GF-D8 (cell line): ENCODE measurements at regions not wholly inside any gene's neighbourhood (a gene's known extent, or its start where the extent isn't known, plus 50 kb on each side); places are given as distances from the start of the nearest gene placed in this dataset.
"Not testable (repeated sequence)": the region's sequence is repeated elsewhere in the genome, so short reads cannot be mapped to it uniquely, and the experiment has no call there.

Source experiments
- DNase-seq: peaks from one replicate; lab custom pipeline; 2025; lab: John Stamatoyannopoulos, UW

DNA sequence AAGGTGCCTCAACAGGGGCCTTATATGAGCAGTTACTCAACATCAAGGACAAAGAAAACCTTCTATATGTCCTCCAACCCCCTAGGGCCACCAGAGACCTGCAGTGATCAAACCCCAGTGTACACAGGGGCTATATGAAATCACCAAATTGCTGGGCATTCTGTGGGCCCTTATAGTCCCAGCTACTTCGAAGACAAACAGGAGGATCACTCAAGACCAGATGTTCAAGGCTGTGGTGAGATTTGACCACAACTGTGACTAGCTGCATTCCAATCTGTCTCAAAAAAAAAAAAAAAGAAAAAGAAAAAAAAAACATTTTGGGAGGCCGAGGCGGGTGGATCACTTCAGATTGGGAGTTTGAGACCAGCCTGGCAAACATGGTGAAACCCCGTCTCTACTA is 51.0 kb upstream of the PRB2 start:
- no peak for DNase-seq

GRCh38 chr12:11457996-11458645 is 62.8 kb upstream of the PRB2 start:
- no peak for DNase-seq

DNA sequence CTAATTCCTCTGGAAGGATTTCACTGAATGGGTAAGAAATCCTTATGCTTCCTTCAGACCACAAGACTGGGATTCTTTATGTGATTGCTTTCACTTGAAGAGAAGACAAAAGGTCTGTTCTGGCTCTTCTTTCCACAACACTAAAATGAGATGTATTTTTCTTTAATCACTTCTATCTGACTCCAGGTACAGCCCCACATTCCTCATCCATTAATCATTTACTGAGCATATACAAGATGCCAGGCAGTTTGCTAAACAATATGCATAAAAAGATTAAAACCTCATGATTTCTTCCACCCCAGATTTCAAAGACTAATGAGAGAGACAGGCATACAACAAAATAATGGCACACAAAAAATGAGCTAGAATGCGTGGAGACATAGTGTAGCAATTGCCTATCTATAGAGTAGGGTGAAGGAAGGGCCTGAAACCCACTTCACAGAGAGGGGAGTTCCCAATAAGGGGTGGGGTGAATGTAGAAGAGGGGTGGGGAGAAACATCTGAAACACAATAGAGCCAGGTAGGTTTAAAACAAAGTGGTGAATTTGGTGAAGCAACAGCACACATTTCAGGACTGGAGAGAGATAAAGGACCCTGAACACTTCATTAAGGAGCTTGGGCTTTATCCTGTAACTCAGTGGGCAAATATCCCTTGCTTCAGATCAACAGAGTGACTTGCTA is 65.1 kb upstream of the PRB2 start:
- DNase-seq, result no peak

DNA sequence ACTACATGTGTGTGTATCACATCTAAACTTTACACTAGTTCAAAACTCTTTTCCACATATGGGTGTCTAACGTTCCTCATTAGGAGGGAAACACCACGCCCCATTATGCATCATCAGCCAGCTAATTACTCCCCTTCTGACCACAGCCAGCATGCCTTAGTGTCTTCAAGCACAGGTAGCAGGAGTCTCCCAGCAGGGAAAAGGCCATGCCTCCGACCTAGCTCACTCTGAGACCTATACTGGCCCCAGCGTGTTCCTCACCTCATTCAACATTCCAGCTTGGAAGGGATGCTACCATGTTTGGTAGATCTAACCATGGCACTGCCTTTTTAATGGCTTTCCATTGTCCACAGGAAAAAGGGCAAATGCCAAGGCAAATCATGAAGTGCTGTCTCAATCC is 66.1 kb upstream of the PRB2 start:
- no peak for DNase-seq

- no peak for DNase-seq
These were observed 81.7 kb upstream of the PRB2 start for GRCh38 chr12:11477110-11477509.

DNA sequence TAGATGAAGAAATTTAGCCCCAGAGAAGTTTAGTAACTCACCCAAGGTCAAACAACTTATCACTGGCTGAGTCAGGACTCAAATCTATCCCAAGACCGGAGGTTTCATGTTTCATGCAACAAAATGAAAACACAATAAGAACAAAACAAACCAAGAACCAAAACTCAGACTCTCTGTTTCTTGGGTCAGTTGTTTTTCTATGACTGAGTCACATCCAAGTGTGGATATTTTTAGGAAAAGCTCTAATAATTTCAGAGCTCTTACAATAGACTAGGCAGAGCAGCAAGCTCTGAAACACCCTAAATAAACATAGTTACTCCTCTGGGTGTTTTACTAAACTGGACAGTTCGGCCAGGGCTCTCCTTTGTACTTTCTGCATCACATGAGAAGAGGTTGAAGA is 87.6 kb upstream of the PRB2 start:
- no peak for DNase-seq

DNA sequence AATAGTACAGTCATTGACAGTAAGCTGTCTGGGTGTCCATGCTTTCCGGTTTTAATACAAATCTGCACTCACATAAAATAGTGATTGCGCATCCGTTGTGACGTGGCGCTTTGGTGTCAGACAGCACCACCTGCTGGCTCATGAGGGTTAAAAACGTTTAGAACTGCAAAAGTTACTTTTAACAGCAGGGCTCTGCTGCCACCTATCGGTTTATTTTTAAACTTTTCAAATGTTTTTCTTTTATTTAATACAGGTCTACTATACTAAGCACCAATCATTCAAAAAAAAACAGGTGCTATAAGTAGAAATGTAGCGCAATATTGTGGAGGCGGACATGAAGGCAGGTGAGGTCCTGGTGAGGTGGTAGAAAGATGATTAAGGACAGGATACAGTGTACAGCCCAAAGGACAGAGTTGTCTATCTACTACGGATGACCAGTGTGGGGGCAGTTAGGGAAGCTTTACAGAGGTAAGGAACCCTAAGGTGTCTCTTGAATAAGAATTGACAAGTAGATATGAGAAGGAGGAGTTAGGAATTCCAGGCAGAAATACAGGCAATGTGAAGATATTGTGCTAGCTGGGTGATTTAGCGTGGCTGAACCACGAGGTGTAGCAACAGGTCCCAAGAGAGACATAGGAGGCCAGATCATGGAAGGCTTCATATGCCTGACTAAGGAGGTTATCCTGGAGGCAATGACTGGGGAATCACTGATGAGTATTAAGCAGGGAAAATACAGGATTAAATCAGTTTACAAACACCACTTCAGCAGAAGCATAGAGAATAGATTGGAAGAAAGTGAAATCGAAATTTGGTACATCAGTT is 91.5 kb upstream of the PRB2 start:
- DNase-seq, result no peak

GRCh38 chr12:11496157-11496851 is 100.9 kb upstream of the PRB2 start:
- DNase-seq, result no peak

DNA sequence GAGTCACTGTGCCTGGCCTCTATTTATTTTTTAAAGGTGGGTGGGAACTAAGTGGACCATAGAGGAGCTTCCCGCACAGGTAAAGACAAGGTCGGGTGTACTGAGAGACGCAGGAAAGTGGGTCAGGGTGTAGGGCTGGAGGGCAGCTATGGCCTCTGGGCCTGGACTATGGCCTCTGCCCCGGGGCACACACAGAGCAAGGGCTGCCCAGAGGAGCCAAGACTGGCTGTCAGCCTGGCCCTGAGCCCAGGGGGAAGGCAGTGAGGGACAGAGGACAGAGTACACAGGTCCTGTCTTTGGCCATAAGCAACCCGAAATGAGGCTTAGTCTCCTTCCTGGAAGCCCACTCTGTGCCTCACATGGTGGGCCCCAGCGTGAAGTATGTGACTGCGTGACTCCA is 102.1 kb upstream of the PRB2 start:
- no peak for DNase-seq

GRCh38 chr12:11497995-11498394 is 102.6 kb upstream of the PRB2 start:
- no peak for DNase-seq

DNA sequence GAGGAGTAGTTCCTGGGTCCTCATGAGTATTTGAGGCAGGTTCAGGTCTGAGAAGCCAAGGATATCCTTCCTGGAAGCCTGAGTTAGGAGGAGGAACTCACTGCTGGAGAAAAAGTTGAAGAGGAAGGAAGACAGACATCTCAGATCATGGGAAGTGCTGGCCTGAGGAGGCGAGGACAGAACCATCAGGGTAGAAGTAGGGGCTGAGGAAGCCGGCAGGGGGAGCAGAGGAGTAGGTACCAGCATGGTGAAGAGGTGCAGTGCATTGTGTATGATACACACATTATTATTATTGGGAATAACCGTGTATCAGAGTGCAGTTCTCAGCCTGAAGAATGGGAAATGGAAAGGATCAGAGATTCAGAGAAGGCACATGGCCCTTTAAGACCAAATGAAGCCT is 103.2 kb upstream of the PRB2 start:
- DNase-seq, result not testable (repeated sequence)

DNA sequence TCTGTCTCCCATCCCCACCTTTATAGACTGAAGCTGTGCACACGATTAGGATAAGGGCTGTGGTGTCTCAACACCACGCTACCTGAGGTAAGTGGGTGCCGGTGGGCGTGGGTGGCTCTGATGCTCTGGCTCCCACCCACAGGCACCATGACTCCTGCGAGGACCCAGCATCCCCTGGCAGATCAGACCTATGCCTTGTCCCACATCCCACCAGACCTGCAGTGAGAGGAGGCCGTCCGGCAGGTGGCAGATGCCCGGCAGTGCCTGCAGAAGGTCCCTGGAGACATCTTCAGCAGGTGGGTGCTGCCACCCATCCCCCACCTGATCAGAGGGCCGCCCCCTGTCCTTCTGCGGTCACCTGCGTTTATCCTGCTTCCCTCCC is 104.4 kb upstream of the PRB2 start:
- no peak for DNase-seq

DNA sequence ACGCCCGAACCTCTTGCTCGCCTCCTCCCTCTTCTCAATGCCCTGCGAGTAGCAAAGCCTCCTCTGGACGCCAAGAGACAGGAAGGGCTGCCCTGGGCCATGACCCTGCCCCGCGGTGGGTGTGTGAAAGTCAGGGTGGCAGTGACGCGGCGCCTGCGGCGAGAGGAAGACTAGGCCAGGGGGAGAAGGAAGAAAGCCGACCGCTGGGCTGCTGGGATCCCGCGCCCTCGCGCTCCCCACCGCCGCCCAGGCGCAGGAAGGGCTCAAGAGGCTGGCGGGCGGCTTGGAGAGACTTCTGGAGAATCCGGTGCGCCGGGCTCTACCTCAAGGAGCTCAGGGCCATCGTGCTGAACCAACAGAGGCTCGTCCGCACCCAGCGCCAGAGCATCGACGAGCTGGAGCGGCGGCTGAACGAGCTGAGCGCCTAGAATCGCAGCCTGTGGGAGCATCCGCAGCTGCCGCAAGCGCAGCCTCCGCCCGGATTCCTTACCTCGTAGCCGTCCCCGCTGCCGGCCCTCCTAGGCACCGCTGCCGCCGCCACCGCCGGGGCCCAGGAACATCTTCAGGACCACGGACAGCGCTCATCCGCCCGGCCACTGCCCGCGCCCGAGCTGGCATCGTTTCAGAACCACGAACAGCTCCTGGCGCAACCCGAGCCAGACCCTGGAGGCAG is 105.0 kb upstream of the PRB2 start:
- DNase-seq, result no peak

DNA sequence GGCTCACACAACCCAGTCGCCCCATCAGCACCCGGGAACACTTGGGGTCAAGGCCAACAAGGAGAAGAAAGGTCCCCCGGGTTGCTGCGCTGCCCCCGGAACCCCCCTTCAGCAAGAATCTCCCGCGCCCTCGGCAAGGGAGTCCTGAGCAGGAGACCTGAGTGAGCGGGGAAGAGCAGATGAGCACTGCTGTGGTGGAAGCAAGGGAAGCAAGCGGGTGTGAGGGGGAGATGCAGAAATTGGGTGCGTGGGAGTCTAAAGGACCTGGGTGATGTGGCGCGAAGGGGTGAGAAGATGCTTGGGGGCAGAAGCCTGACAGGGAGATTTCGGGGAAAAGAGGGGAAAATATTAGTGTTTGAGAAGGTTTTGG is 105.5 kb upstream of the PRB2 start:
- DNase-seq, result no peak

DNA sequence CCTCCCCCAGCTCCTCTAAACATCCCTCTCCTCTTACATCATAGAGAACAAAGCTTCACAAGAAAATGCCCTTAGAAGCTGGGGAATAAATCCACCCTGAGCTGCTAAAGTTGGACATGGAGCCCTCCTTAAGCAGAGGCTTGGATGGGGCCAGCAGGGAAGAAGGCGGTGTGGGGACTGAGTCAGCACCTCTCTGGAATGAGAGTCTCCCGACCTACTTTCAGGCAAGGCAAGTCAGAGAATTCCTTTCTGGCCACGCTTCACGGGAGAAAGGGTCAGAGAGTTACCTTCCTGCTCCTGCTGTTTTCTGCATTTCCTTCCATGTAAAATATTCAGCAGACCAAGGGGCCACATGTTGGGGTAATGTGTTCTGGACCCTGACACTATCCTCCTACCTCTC is 113.3 kb upstream of the PRB2 start:
- DNase-seq, result no peak

DNA sequence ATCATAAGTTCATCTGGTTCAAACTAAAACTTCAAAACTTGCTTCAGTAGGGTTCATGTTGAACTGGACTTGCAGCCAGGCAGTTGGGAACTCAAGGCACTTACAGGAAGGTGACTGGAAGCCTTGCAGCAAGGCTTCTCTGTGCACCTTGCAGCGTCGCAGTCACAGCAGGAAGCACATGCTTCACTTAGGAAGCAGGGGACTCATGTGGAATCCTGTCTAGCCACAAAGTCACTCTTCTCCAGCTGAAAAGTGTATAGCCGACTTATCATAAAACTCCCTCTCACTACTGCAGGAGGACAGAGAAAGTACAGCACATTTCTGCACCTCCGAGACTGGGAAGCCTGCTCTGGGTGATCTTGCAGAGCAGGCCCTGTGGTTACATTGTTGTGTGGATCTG is 114.0 kb upstream of the PRB2 start:
- DNase-seq, result no peak

DNA sequence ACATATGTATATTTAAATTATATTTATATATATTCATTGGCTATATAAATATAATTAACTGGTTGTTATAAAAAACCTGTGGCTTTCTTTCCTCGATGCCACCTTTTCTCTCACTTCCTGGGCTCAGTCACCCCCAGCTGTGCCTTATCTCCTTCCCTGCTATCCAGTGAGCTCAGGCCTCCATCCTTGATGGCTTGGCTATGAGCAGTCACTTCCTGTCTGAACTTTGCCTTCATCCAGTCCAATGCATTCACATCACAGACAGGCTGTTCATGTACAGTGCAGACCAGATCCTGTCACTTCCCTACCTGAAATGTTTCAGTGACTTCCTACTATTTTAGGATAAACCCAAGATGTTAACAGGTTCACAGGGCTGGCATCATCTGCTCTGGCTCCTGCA is 115.3 kb upstream of the PRB2 start:
- no peak for DNase-seq

GRCh38 chr12:11513288-11513687 is 117.9 kb upstream of the PRB2 start:
- no peak for DNase-seq

- DNase-seq, result no peak
These were observed 121.7 kb upstream of the PRB2 start for GRCh38 chr12:11517080-11517479.

DNA sequence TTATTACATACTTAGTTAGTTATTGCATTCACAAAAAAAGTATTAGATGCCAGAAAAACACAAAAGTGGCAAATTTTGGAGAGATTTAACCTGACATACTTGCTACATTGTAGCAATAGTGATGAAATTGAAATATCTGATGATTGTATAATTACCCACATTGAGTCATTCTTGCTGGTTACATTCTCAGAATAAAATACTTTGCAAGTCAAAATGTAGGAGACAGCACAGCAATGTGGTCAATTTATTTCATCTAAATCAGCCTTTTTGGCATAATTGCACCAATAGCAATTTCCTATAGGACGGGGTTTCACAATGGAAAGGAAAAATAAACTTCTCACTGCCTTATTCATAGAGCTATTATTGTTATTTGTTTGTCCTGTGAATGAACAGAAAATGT is 125.0 kb upstream of the ETV6 start:
- no peak for DNase-seq

DNA sequence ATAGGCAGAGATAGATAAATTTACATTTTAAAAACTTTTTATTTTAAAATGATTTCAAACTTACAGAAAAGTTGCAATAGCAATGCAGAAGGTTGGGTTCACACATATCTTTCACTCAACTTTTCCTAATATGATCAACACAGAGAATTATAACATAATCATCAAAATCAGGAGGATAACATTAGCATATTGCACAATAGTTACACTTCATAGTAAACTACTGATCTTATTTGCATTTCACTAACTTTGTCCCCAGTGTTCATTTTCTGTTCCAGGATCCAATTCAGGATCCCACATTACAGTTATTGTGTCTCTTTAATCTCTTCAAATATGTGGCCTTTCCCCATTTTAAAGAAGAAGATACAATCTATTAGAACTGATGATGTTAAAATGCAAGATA is 115.4 kb upstream of the ETV6 start:
- DNase-seq, result no peak

DNA sequence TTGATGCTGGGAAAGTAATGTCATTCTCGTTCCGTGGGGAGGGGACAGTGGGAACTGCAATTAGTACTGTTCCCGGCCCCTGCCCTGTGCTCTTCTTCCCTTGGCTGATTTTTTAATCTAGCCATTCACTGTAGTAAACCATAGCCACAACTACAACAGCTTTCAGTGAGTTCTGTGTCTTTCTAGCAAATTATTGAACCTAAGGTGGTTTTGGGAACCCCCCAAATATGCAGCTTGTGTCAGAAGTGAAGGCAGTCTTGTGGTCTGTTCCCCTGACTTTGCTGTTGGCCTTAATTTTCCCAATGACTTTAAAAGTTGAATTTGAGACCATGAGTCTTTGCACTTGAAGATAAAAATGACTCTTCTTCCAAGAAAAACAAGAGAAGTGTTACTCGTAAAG is 114.3 kb upstream of the ETV6 start:
- no peak for DNase-seq
